BLaER1 treated with 17β-estradiol and CSF1 and Interleukin-3, amounts not matched to agents 10 nM and 100 nM (cell line): ENCODE measurements at regions not wholly inside any gene's neighbourhood (a gene's known extent, or its start where the extent isn't known, plus 50 kb on each side); places are given as distances from the start of the nearest gene placed in this dataset.

Source experiments
- H3K27ac ChIP-seq, 11 experiments: shearing (Covaris generic); formaldehyde crosslinking; 2 replicates each; pipeline ENCODE4 v1.8.1; 2022
- H3K27me3 ChIP-seq, 11 experiments: shearing (Covaris generic); formaldehyde crosslinking; 2 replicates each; pipeline ENCODE4 v1.8.1; 2022
- H3K36me3 ChIP-seq, 11 experiments: shearing (Covaris generic); formaldehyde crosslinking; 2 replicates each; pipeline ENCODE4 v1.8.1; 2022
- H3K4me1 ChIP-seq, 10 experiments: shearing (Covaris generic); formaldehyde crosslinking; 2 replicates each; pipeline ENCODE4 v1.8.1; 2022
- H3K4me2 ChIP-seq, 11 experiments: shearing (Covaris generic); formaldehyde crosslinking; 2 replicates each; pipeline ENCODE4 v1.8.1; 2022
- H3K4me3 ChIP-seq, 10 experiments: shearing (Covaris generic); formaldehyde crosslinking; 2 replicates each; pipeline ENCODE4 v1.8.1; 2022
- H3K9ac ChIP-seq, 11 experiments: shearing (Covaris generic); formaldehyde crosslinking; 2 replicates each; pipeline ENCODE4 v1.8.1; 2022
- H3K9me3 ChIP-seq, 11 experiments: shearing (Covaris generic); formaldehyde crosslinking; replicated peaks in 1 of 11; 2 replicates each; pipeline ENCODE4 v1.8.1; 2022
- H4K20me1 ChIP-seq, 11 experiments: shearing (Covaris generic); formaldehyde crosslinking; 2 replicates each; pipeline ENCODE4 v1.8.1; 2022
- Cebpa-rat ChIP-seq, 11 experiments: shearing (Covaris generic); IDR thresholded peaks; 2 replicates each; pipeline ENCODE4 v1.8.1; 2022

GRCh38 chr5:89276566-89277305 is 393.8 kb upstream of the MEF2C start:
- no peak for TF ChIP-seq Cebpa-rat (IDR thresholded peaks at IDR 0.05)
- H3K36me3 ChIP-seq, result no peaks in the 10 kb centered on the region
- no peak overlapping the region for H3K27ac ChIP-seq
- no peak overlapping the region for H3K9ac ChIP-seq
- H3K4me3 ChIP-seq, result no peak overlapping the region
- H3K9me3 ChIP-seq, result peaks cover 0 to 18% (median 9%) of the 10 kb centered on the region in 11 experiments; a peak in 10 of 22 replicates
- peaks cover 14 to 34% (median 19%) of the 10 kb centered on the region in 10 experiments for H3K4me1 ChIP-seq
- H4K20me1 ChIP-seq, result no peaks in the 10 kb centered on the region
- H3K4me2 ChIP-seq, result peak overlapping the region in 2 of 11 experiments; percentile 3 to 17; a peak in 2 of 22 replicates
- no peaks in the 10 kb centered on the region for H3K27me3 ChIP-seq

GRCh38 chr5:89275066-89275855 is 392.3 kb upstream of the MEF2C start:
- Histone ChIP-seq H3K4me1 (peaks cover 25 to 39% (median 30%) of the 10 kb centered on the region in 10 experiments), H4K20me1 (no peaks in the 10 kb centered on the region), H3K36me3 (no peaks in the 10 kb centered on the region), H3K9ac (no peak overlapping the region), H3K4me3 (no peak overlapping the region), H3K27me3 (no peaks in the 10 kb centered on the region), H3K27ac (no peak overlapping the region), H3K4me2 (peak overlapping the region in 9 of 11 experiments; percentile 19 to 45 (median 26); a peak in 10 of 22 replicates), H3K9me3 (peaks cover 0 to 18% (median 9%) of the 10 kb centered on the region in 11 experiments; a peak in 10 of 22 replicates)
- TF ChIP-seq Cebpa-rat (IDR thresholded peaks at IDR 0.05), result no peak

GRCh38 chr5:89273289-89273688 is 390.3 kb upstream of the MEF2C start:
- Histone ChIP-seq H3K9ac (no peak overlapping the region), H3K36me3 (no peaks in the 10 kb centered on the region), H3K27me3 (no peaks in the 10 kb centered on the region), H3K4me1 (peaks cover 25 to 49% (median 32%) of the 10 kb centered on the region in 10 experiments), H3K27ac (no peak overlapping the region), H4K20me1 (no peaks in the 10 kb centered on the region), H3K4me2 (no peak overlapping the region), H3K4me3 (no peak overlapping the region), H3K9me3 (peaks cover 0 to 22% (median 9%) of the 10 kb centered on the region in 11 experiments; a peak in 10 of 22 replicates)
- TF ChIP-seq Cebpa-rat (IDR thresholded peaks at IDR 0.05), result no peak

GRCh38 chr5:89270901-89271300 is 387.9 kb upstream of the MEF2C start:
- no peak overlapping the region for H3K4me3 ChIP-seq
- no peak for TF ChIP-seq Cebpa-rat (IDR thresholded peaks at IDR 0.05)
- no peaks in the 10 kb centered on the region for H3K36me3 ChIP-seq
- no peaks in the 10 kb centered on the region for H4K20me1 ChIP-seq
- H3K27me3 ChIP-seq, result no peaks in the 10 kb centered on the region
- H3K9ac ChIP-seq, result no peak overlapping the region
- H3K4me1 ChIP-seq, result peaks cover 25 to 59% (median 32%) of the 10 kb centered on the region in 10 experiments
- no peak overlapping the region for H3K27ac ChIP-seq
- H3K4me2 ChIP-seq, result peak overlapping the region; percentile 37 to 59 (median 46); a peak in 20 of 22 replicates
- peaks cover 0 to 22% (median 9%) of the 10 kb centered on the region in 11 experiments; a peak in 10 of 22 replicates for H3K9me3 ChIP-seq

GRCh38 chr5:89269721-89270120 is 386.7 kb upstream of the MEF2C start:
- H3K9me3 ChIP-seq, result peaks cover 0 to 22% (median 9%) of the 10 kb centered on the region in 11 experiments; a peak in 10 of 22 replicates
- H3K4me1 ChIP-seq, result peaks cover 20 to 48% (median 26%) of the 10 kb centered on the region in 10 experiments; a peak in 19 of 20 replicates
- H3K4me3 ChIP-seq, result no peak overlapping the region
- no peak overlapping the region for H3K27ac ChIP-seq
- H4K20me1 ChIP-seq, result no peaks in the 10 kb centered on the region
- no peaks in the 10 kb centered on the region for H3K27me3 ChIP-seq
- no peak overlapping the region for H3K9ac ChIP-seq
- H3K36me3 ChIP-seq, result no peaks in the 10 kb centered on the region
- no peak overlapping the region for H3K4me2 ChIP-seq
- no peak for TF ChIP-seq Cebpa-rat (IDR thresholded peaks at IDR 0.05)

GRCh38 chr5:89268460-89268859 is 385.5 kb upstream of the MEF2C start:
- peak overlapping the region in 1 of 11 experiments; percentile 41; a peak in 2 of 22 replicates for H3K27ac ChIP-seq

GRCh38 chr5:89267788-89268187 is 384.8 kb upstream of the MEF2C start:
- Histone ChIP-seq H3K9ac (no peak overlapping the region), H3K27ac (peak overlapping the region in 1 of 11 experiments; percentile 41; a peak in 1 of 22 replicates), H3K4me2 (peak overlapping the region in 4 of 11 experiments; percentile 23 to 70 (median 48); a peak in 7 of 22 replicates), H3K27me3 (no peaks in the 10 kb centered on the region), H3K9me3 (peaks cover 0 to 10% (median 0%) of the 10 kb centered on the region in 11 experiments; a peak in 2 of 22 replicates), H3K4me1 (peaks cover 20 to 49% (median 25%) of the 10 kb centered on the region in 10 experiments; a peak in 19 of 20 replicates), H3K36me3 (no peaks in the 10 kb centered on the region), H4K20me1 (no peaks in the 10 kb centered on the region), H3K4me3 (no peak overlapping the region)
- TF ChIP-seq Cebpa-rat (IDR thresholded peaks at IDR 0.05), result no peak

More at GRCh38 chr5:89268460-89268859, 385.5 kb upstream of the MEF2C start:
- no peaks in the 10 kb centered on the region for H3K27me3 ChIP-seq
- no peak for TF ChIP-seq Cebpa-rat (IDR thresholded peaks at IDR 0.05)
- no peak overlapping the region for H3K4me3 ChIP-seq
- H3K9me3 ChIP-seq, result peaks cover 0 to 15% (median 5%) of the 10 kb centered on the region in 11 experiments; a peak in 9 of 22 replicates
- no peak overlapping the region for H3K9ac ChIP-seq
- H3K4me2 ChIP-seq, result peak overlapping the region in 5 of 11 experiments; percentile 2 to 70 (median 38); a peak in 8 of 22 replicates
- H3K36me3 ChIP-seq, result no peaks in the 10 kb centered on the region
- H3K4me1 ChIP-seq, result peaks cover 20 to 48% (median 26%) of the 10 kb centered on the region in 10 experiments; a peak in 19 of 20 replicates
- no peaks in the 10 kb centered on the region for H4K20me1 ChIP-seq

- Histone ChIP-seq H3K27ac (no peak overlapping the region), H3K9ac (no peak overlapping the region), H3K4me1 (peaks cover 0 to 41% (median 6%) of the 10 kb centered on the region in 10 experiments; a peak in 15 of 20 replicates), H3K4me3 (no peak overlapping the region), H4K20me1 (no peaks in the 10 kb centered on the region), H3K27me3 (no peaks in the 10 kb centered on the region), H3K36me3 (no peaks in the 10 kb centered on the region), H3K4me2 (no peak overlapping the region), H3K9me3 (peaks cover 0 to 10% (median 0%) of the 10 kb centered on the region in 11 experiments; a peak in 2 of 22 replicates)
- TF ChIP-seq Cebpa-rat (IDR thresholded peaks at IDR 0.05), result no peak
Observed at GRCh38 chr5:89265511-89266179, 382.7 kb upstream of the MEF2C start.
